ENCODE measurements at regions not wholly inside any gene's neighbourhood (a gene's known extent, or its start where the extent isn't known, plus 50 kb on each side); places are given as distances from the start of the nearest gene placed in this dataset.

DNA sequence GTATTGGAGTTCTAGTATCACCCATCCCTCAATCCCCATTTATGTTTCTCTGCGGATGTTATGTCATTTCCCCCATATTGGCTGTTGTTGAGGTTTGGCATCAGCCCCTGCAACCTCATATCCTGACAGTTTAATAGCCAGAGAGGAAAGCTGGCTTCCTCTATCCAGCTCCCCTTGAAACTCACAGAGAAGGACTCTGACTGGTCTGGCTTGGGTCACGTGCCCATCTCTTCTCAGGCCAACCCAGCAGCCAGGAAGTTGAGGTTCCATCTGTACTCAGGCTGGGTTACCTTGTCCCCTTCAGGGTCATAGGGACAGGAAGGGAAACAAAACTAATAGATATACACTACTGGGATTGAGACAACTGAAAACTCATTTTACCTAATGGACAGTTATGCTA lies 148.0 kb upstream of the SLC14A2 start:
- Histone ChIP-seq H3K27ac (ENCODE audit: low read depth in 1 of 2, low read length in 2 of 2) (no peak overlapping the region), H3K27me3 (ENCODE audit: control insufficient read depth in 1 of 2, insufficient read depth in 2 of 2, low read length in 2 of 2) (no peaks in the 10 kb centered on the region), H3K4me1 (ENCODE audit: insufficient read depth, low read length) (no peaks in the 10 kb centered on the region), H3K4me3 (ENCODE audit: low read length) (no peak overlapping the region), H3K36me3 (ENCODE audit: insufficient read depth, low read length) (no peaks in the 10 kb centered on the region), H3K9me3 (ENCODE audit: control insufficient read depth in 1 of 2, insufficient read depth in 1 of 2, low read length in 2 of 2) (no peaks in the 10 kb centered on the region)
- DNase-seq, result no peak
- H3K4me1 Mint-ChIP-seq (ENCODE audit: low read depth), result no peaks in the 10 kb centered on the region
- CTCF ChIA-PET, result no interaction called here
- intact Hi-C loops (cut with DNase I, micrococcal nuclease), result no loop called here
- H3K27me3 Mint-ChIP-seq, result peaks cover 8% of the 10 kb centered on the region
- no peaks in the 10 kb centered on the region for H3K36me3 Mint-ChIP-seq (ENCODE audit: low read depth)
- POLR2A ChIA-PET, result no interaction called here
- H3K27ac Mint-ChIP-seq, result no peak overlapping the region
- H3K9me3 Mint-ChIP-seq, result no peaks in the 10 kb centered on the region
- no peak overlapping the region for H3K4me3 Mint-ChIP-seq
- TF ChIP-seq, protein P1, sequence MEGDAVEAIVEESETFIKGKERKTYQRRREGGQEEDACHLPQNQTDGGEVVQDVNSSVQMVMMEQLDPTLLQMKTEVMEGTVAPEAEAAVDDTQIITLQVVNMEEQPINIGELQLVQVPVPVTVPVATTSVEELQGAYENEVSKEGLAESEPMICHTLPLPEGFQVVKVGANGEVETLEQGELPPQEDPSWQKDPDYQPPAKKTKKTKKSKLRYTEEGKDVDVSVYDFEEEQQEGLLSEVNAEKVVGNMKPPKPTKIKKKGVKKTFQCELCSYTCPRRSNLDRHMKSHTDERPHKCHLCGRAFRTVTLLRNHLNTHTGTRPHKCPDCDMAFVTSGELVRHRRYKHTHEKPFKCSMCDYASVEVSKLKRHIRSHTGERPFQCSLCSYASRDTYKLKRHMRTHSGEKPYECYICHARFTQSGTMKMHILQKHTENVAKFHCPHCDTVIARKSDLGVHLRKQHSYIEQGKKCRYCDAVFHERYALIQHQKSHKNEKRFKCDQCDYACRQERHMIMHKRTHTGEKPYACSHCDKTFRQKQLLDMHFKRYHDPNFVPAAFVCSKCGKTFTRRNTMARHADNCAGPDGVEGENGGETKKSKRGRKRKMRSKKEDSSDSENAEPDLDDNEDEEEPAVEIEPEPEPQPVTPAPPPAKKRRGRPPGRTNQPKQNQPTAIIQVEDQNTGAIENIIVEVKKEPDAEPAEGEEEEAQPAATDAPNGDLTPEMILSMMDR (IDR thresholded peaks at IDR 0.05), result no peak
- no peak for ATAC-seq (ENCODE audit: poor library complexity)

DNA sequence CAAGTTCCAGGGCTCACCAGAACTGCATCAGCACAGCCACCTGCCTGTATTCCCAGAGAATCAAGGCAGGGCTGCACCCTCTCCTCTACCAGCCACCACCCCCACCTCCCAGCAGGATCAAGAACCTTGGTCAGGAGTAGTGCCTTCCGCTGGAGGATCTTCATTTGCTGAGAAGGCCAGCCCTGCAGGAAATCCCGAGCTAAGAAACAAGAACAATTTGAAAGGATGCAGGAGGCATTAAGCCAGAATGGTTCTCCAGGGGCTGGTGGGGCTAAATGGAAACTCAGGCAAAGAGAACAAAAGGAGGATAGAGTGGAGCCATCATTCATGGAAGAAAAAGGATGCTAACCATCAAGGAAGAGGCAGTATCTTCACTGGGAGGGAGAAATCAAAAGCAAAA lies 147.3 kb upstream of the SLC14A2 start:
- H3K9me3 ChIP-seq (ENCODE audit: control insufficient read depth in 1 of 2, insufficient read depth in 1 of 2, low read length in 2 of 2), result no peaks in the 10 kb centered on the region
- H3K4me1 Mint-ChIP-seq (ENCODE audit: low read depth), result no peaks in the 10 kb centered on the region
- DNase-seq, result no peak
- no peak for ATAC-seq (ENCODE audit: poor library complexity)
- H3K27me3 ChIP-seq (ENCODE audit: control insufficient read depth in 1 of 2, insufficient read depth in 2 of 2, low read length in 2 of 2), result no peaks in the 10 kb centered on the region
- ChIA-PET POLR2A (no interaction called here), CTCF (no interaction called here)
- no peak overlapping the region for H3K4me3 Mint-ChIP-seq
- H3K9me3 Mint-ChIP-seq, result no peaks in the 10 kb centered on the region
- no peaks in the 10 kb centered on the region for H3K36me3 Mint-ChIP-seq (ENCODE audit: low read depth)
- H3K27ac ChIP-seq (ENCODE audit: low read depth in 1 of 2, low read length in 2 of 2), result no peak overlapping the region
- H3K27me3 Mint-ChIP-seq, result peaks cover 8% of the 10 kb centered on the region
- H3K27ac Mint-ChIP-seq, result no peak overlapping the region
- no peaks in the 10 kb centered on the region for H3K4me1 ChIP-seq (ENCODE audit: insufficient read depth, low read length)
- no peaks in the 10 kb centered on the region for H3K36me3 ChIP-seq (ENCODE audit: insufficient read depth, low read length)
- intact Hi-C loops (cut with DNase I, micrococcal nuclease), result no loop called here
- TF ChIP-seq, protein P1 (IDR thresholded peaks at IDR 0.05), result no peak
- H3K4me3 ChIP-seq (ENCODE audit: low read length), result no peak overlapping the region

DNA sequence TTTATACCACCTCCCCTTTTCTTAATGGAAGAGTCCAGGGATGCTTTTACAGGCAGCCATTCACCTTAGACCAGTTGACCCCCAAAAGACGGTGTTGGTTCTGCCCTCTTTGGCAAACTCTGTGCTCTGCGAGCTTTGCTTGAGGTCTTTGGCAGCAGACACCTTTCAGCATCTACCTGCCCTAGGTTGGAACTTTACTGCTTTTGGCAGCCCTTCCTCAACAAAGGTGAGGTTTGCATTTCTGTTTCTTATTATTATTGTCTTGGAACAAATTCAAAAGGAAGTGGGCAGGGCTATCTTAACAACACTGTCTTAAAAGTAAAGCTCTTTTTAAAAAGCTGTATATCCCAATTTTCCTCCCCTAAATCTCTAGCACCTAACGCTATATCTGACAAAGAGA lies 136.4 kb upstream of the SLC14A2 start:
- no peak overlapping the region for H3K27ac ChIP-seq (ENCODE audit: low read depth in 1 of 2, low read length in 2 of 2)
- Mint-ChIP-seq H3K4me1 (ENCODE audit: low read depth) (no peaks in the 10 kb centered on the region), H3K9me3 (peaks cover 6% of the 10 kb centered on the region), H3K4me3 (no peak overlapping the region), H3K27me3 (peaks cover 22% of the 10 kb centered on the region), H3K27ac (no peak overlapping the region), H3K36me3 (ENCODE audit: low read depth) (no peaks in the 10 kb centered on the region)
- intact Hi-C loops (cut with DNase I, micrococcal nuclease), result no loop called here
- no peaks in the 10 kb centered on the region for H3K4me1 ChIP-seq (ENCODE audit: insufficient read depth, low read length)
- H3K4me3 ChIP-seq (ENCODE audit: low read length), result no peak overlapping the region
- H3K36me3 ChIP-seq (ENCODE audit: insufficient read depth, low read length), result no peaks in the 10 kb centered on the region
- peaks cover 0 to 10% of the 10 kb centered on the region in 2 experiments for H3K9me3 ChIP-seq (ENCODE audit: control insufficient read depth in 1 of 2, insufficient read depth in 1 of 2, low read length in 2 of 2)
- CTCF ChIA-PET, result no interaction called here
- DNase-seq, result no peak
- H3K27me3 ChIP-seq (ENCODE audit: control insufficient read depth in 1 of 2, insufficient read depth in 2 of 2, low read length in 2 of 2), result peaks cover 7 to 14% of the 10 kb centered on the region in 2 experiments
- POLR2A ChIA-PET, result interaction anchor here (0.6 kb wide), 1 partner anchor 961 kb away, joined by 4 read pairs; no protein-coding TSS in a partner anchor
- no peak for ATAC-seq (ENCODE audit: poor library complexity)
- TF ChIP-seq, protein P1 (IDR thresholded peaks at IDR 0.05), result no peak
